HFFc6 (cell line): ENCODE measurements at regions not wholly inside any gene's neighbourhood (a gene's known extent, or its start where the extent isn't known, plus 50 kb on each side); places are given as distances from the start of the nearest gene placed in this dataset.

Source experiments
- DNase-seq: peaks from one replicate; pipeline ENCODE4 v3.0.0-alpha.2; 2018
- H3K27ac Mint-ChIP-seq: 2 replicates; pipeline ENCODE4 v1.8.0; 2020; ENCODE audit warnings: mild to moderate bottlenecking, mixed read lengths
- H3K27me3 Mint-ChIP-seq: 2 replicates; pipeline ENCODE4 v1.8.0; 2021; ENCODE audit warnings: mild to moderate bottlenecking, moderate library complexity, mixed read lengths; ENCODE audit not compliant: insufficient read depth
- H3K36me3 Mint-ChIP-seq: 2 replicates; pipeline ENCODE4 v1.8.0; 2021; ENCODE audit warnings: low read depth, mixed read lengths
- H3K4me1 Mint-ChIP-seq: 2 replicates; pipeline ENCODE4 v1.8.0; 2020; ENCODE audit warnings: low read depth, mixed read lengths
- H3K4me3 Mint-ChIP-seq: 2 replicates; pipeline ENCODE4 v1.8.0; 2020; ENCODE audit warnings: mild to moderate bottlenecking, moderate library complexity, mixed read lengths
- H3K9me3 Mint-ChIP-seq: 2 replicates; pipeline ENCODE4 v1.8.0; 2020; ENCODE audit warnings: mild to moderate bottlenecking, mixed read lengths
- TF ChIP-seq, protein P1 (sequence below): fragments of 200-600 bp; sonication (generic); IDR thresholded peaks from 2 replicates; pipeline ENCODE4 v1.5.0; 2021; ENCODE audit warnings: antibody characterized with exemption, mild to moderate bottlenecking

DNA sequence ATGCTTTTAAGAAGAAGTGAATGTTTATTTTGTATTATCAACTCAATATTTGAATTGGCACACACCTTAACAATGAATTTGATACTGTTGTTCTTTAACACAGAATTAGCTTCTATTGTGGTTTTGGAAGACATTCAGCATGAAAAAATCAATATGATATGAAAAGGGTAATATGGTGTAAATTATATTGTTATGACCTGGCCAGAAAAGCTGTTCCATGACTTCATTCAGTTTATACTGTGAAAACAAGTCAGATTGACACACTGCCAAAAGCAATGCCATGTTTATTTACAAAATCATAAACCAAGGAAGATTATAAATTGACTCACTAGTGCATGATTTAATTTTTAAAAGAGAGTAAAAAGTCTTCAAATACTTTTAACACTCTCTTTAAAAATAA is 851.4 kb upstream of the SEL1L start:
- no peak for DNase-seq
- TF ChIP-seq, protein P1, sequence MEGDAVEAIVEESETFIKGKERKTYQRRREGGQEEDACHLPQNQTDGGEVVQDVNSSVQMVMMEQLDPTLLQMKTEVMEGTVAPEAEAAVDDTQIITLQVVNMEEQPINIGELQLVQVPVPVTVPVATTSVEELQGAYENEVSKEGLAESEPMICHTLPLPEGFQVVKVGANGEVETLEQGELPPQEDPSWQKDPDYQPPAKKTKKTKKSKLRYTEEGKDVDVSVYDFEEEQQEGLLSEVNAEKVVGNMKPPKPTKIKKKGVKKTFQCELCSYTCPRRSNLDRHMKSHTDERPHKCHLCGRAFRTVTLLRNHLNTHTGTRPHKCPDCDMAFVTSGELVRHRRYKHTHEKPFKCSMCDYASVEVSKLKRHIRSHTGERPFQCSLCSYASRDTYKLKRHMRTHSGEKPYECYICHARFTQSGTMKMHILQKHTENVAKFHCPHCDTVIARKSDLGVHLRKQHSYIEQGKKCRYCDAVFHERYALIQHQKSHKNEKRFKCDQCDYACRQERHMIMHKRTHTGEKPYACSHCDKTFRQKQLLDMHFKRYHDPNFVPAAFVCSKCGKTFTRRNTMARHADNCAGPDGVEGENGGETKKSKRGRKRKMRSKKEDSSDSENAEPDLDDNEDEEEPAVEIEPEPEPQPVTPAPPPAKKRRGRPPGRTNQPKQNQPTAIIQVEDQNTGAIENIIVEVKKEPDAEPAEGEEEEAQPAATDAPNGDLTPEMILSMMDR = no peak
- Mint-ChIP-seq H3K27me3 (no peaks in the 10 kb centered on the region), H3K27ac (no peak overlapping the region), H3K4me3 (no peak overlapping the region), H3K4me1 (no peaks in the 10 kb centered on the region), H3K36me3 (no peaks in the 10 kb centered on the region), H3K9me3 (peaks cover 39% of the 10 kb centered on the region)

DNA sequence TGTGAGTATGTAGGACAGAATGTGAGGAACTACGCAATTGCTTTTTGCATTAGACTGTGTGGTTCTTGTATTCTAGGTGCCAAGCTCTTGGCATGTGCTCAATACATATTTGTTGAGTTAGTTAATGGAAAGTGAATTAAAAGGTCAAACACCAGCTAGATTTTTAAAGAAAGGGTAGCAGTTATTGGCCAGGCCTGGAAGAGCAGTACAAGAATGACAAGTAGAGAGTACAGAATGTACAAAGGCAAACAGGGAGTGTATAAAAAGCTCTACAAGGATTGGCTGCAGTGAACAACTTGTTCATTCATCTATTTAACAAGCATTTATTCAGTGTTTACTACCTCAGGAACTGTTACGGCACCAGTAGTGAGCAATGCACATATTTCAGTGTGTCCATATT is 854.0 kb upstream of the SEL1L start:
- no peaks in the 10 kb centered on the region for H3K4me1 Mint-ChIP-seq
- H3K27ac Mint-ChIP-seq = no peak overlapping the region
- peaks cover 39% of the 10 kb centered on the region for H3K9me3 Mint-ChIP-seq
- no peaks in the 10 kb centered on the region for H3K27me3 Mint-ChIP-seq
- no peak for DNase-seq
- no peaks in the 10 kb centered on the region for H3K36me3 Mint-ChIP-seq
- no peak overlapping the region for H3K4me3 Mint-ChIP-seq
- TF ChIP-seq, protein P1 = no peak

DNA sequence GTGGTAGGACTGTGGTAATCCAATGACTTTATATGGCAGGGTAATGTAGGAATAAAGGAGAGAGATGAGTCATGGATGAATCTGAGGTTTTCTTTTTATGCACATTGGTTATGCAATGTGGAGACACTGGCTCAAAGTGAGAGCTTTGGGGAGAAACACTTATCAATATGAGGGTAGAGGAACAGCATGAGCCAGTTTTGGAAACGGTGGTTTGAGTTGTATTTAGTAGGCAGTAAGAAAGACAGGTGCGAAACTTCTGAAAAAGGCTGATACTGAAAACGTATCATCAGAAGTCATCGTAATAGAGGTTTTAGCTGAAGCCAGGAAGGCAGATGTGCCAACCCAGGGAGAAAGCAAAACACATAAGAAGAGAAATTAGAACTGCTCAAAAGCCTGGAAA is 854.8 kb upstream of the SEL1L start:
- Mint-ChIP-seq H3K9me3 (peaks cover 39% of the 10 kb centered on the region), H3K4me1 (no peaks in the 10 kb centered on the region), H3K4me3 (no peak overlapping the region), H3K27ac (no peak overlapping the region), H3K27me3 (no peaks in the 10 kb centered on the region), H3K36me3 (no peaks in the 10 kb centered on the region)
- TF ChIP-seq, protein P1 = no peak
- no peak for DNase-seq

DNA sequence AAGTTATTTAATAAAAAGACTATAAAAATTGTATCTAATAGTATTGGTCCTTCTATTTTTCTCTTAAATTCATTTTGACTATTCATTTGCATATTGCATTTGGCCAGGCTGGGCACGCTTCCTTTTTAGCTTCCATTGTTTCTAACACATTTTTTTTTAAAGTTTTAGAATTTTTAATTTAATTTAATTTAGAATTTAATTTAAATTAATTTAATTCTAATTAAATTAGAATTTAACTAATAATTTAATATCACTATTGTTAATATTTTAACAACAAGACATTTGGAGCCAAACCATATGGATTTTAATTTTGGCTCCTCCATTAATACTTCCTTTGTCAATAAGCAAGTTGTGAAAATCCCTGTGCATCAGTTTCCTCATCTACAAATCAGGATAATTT is 856.9 kb upstream of the SEL1L start:
- TF ChIP-seq, protein P1 = no peak
- Mint-ChIP-seq H3K9me3 (peaks cover 31% of the 10 kb centered on the region), H3K27me3 (no peaks in the 10 kb centered on the region), H3K27ac (no peak overlapping the region), H3K4me1 (no peaks in the 10 kb centered on the region), H3K4me3 (no peak overlapping the region), H3K36me3 (no peaks in the 10 kb centered on the region)
- no peak for DNase-seq

DNA sequence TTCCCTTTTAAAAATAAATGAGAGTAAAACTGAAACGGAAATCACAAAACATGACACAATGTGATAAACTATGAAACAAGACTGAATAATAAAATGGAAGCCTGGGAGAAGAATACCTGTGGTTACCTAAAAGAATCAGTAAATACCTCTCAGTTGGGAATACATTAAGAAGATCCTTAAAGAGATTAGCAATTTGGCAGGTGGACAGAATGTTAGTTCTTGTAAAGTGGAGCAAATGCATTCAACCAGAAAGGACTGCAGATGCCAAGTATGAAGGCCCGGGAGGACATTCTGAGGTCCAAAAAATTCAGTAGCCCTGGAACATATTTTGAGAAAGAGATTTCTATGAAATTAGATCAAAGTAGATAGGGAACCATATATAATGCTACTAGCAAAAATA is 861.3 kb upstream of the SEL1L start:
- Mint-ChIP-seq H3K27ac (no peak overlapping the region), H3K4me3 (no peak overlapping the region), H3K27me3 (no peaks in the 10 kb centered on the region), H3K4me1 (no peaks in the 10 kb centered on the region), H3K36me3 (no peaks in the 10 kb centered on the region), H3K9me3 (peaks cover 26% of the 10 kb centered on the region)
- TF ChIP-seq, protein P1 = no peak
- DNase-seq = no peak

DNA sequence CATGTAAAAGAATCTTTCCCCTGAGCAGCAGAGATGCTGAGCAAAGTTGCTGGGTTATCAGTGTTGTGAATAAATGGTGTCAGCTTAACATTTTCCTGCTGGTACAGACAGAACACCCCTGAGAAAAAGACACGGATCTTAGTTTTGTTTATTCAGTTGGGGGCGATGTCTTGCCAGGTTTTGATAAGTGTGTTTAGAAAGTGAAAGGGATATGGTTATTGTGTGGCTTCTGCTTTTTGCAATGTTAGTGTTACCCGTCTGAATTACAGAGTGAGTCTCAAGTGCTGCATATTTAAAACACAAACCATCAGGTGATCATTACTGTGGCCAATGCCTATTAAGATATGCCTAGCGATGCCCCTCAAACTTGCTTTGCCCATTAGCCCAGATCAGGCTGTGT is 864.6 kb upstream of the SEL1L start:
- no peak for DNase-seq
- TF ChIP-seq, protein P1 = no peak
- peaks cover 33% of the 10 kb centered on the region for H3K9me3 Mint-ChIP-seq
- no peaks in the 10 kb centered on the region for H3K27me3 Mint-ChIP-seq
- no peaks in the 10 kb centered on the region for H3K4me1 Mint-ChIP-seq
- no peak overlapping the region for H3K4me3 Mint-ChIP-seq
- H3K36me3 Mint-ChIP-seq = no peaks in the 10 kb centered on the region
- no peak overlapping the region for H3K27ac Mint-ChIP-seq
